ENCODE measurements at regions not wholly inside any gene's neighbourhood (a gene's known extent, or its start where the extent isn't known, plus 50 kb on each side); places are given as distances from the start of the nearest gene placed in this dataset.

GRCh38 chr5:122591828-122592227 lies 183.1 kb upstream of the SNX2 start:
- H3K4me3 ChIP-seq (ENCODE audit: low read length) = no peak overlapping the region
- TF ChIP-seq CTCF (conservative IDR thresholded peaks at IDR 0.05; ENCODE audit: low read length) = no peak
- no peak for DNase-seq (ENCODE audit: low read depth)

DNA sequence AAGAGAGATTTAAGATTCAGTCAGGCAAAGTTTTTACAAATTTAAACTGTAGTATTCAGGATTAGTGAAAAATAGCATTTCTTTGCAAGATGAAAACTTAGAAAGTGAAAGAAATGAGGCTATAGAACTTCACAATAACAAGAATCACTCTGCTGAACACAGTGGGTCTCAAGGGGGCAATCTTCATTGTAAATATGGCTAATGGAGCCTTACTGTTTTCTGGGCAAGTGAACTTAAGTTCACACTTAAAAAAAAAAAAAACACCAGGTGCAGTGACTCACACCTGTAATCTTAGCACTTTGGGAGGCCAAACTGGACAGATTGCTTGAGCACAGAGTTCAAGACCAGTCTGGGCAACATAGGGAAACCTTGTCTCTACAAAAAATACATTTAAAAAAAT lies 175.9 kb upstream of the SNX2 start:
- TF ChIP-seq CTCF (conservative IDR thresholded peaks at IDR 0.05; ENCODE audit: low read length) = no peak
- no peak for DNase-seq (ENCODE audit: low read depth)
- H3K4me3 ChIP-seq (ENCODE audit: low read length) = no peak overlapping the region

DNA sequence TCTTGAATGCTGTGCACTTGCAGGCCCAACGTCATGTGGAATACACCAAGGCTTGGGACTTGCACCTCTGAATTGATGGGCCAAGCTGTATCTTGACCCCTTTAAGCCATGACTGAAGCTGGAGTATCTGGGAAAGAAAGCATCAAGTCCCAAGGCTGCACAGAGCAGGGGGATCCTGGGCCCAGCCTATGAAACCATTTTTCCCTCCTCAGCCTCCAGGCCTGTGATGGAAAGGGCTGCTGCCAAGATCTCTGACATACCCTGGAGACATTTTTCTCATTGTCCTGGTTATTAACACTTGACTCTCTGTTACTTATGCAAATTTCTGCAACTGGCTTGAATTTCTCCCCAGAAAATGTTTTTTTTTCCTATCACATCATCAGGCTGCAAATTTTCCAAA lies 174.0 kb upstream of the SNX2 start:
- H3K4me3 ChIP-seq (ENCODE audit: low read length) = no peak overlapping the region
- no peak for DNase-seq (ENCODE audit: low read depth)
- no peak for TF ChIP-seq CTCF (conservative IDR thresholded peaks at IDR 0.05; ENCODE audit: low read length)

- TF ChIP-seq CTCF (conservative IDR thresholded peaks at IDR 0.05; ENCODE audit: low read length) = no peak
- no peak for DNase-seq (ENCODE audit: low read depth)
- H3K4me3 ChIP-seq (ENCODE audit: low read length) = no peak overlapping the region
Observed at GRCh38 chr5:122602700-122603099, 172.2 kb upstream of the SNX2 start.

GRCh38 chr5:122605236-122605635 lies 169.6 kb upstream of the SNX2 start:
- DNase-seq (ENCODE audit: low read depth) = no peak
- H3K4me3 ChIP-seq (ENCODE audit: low read length) = no peak overlapping the region
- no peak for TF ChIP-seq CTCF (conservative IDR thresholded peaks at IDR 0.05; ENCODE audit: low read length)

- no peak for TF ChIP-seq CTCF (conservative IDR thresholded peaks at IDR 0.05; ENCODE audit: low read length)
- no peak for DNase-seq (ENCODE audit: low read depth)
- H3K4me3 ChIP-seq (ENCODE audit: low read length) = no peak overlapping the region
Observed at GRCh38 chr5:122607818-122608217, 167.1 kb upstream of the SNX2 start.

DNA sequence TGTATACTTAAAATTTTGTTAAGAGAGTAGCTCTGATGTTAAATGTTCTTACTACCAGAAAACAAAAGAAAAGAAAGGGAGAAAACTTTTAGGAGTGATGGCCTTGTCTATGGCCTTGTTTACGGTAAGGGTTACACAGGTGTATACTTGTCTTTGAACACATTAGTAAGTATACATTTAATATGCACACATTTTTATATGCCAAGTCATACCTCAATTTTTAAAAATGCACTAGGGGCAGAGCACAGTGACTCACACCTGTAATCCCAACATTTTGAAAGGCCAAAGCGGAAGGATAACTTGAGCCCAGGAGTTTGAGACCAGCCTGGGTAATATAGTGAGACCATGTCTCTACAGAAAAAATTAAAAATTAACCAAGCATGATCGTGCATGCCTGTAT lies 166.7 kb upstream of the SNX2 start:
- DNase-seq (ENCODE audit: low read depth) = no peak
- H3K4me3 ChIP-seq (ENCODE audit: low read length) = no peak overlapping the region
- no peak for TF ChIP-seq CTCF (conservative IDR thresholded peaks at IDR 0.05; ENCODE audit: low read length)

Data from AG10803 (cell line).